Right lobe of liver (tissue), 6 donors: ENCODE measurements at regions not wholly inside any gene's neighbourhood (a gene's known extent, or its start where the extent isn't known, plus 50 kb on each side); places are given as distances from the start of the nearest gene placed in this dataset.
A peak's percentile ranks its signal among the peaks of the same experiment; 100 is the strongest.

Source experiments
- ATAC-seq, 4 donors: fragments of 200-7000 bp; cut with Tn5 transposase; one replicate each; pipeline ENCODE4 v1.9.1; 2020; ENCODE audit warnings: mild to moderate bottlenecking in 4 of 4, moderate library complexity in 4 of 4
- DNase-seq, 3 donors: peaks; one replicate each; pipeline ENCODE4 v3.0.0-alpha.2; 2020
- H3K27ac ChIP-seq, 3 donors: fragments of 200-600 bp; one replicate each; pipeline ENCODE4 v1.8.0; 2022
- H3K27me3 ChIP-seq, 2 donors: fragments of 200-600 bp; one replicate each; pipeline ENCODE4 v1.8.0; 2022
- H3K36me3 ChIP-seq, 4 donors: fragments of 200-600 bp; sonication (generic) in 1 of 4; one replicate each; pipeline versions ENCODE4 v1.5.1 to v1.8.0; 2017 to 2022; ENCODE audit warnings: control low read depth in 1 of 4
- H3K4me1 ChIP-seq, 4 donors: fragments of 200-600 bp; sonication (generic) in 1 of 4; one replicate each; pipeline versions ENCODE4 v1.5.1 to v1.8.0; 2017 to 2022; ENCODE audit warnings: control low read depth in 1 of 4
- H3K4me3 ChIP-seq, 3 donors: fragments of 200-600 bp; one replicate each; pipeline ENCODE4 v1.8.0; 2022
- H3K9me3 ChIP-seq, 4 donors: fragments of 200-600 bp; sonication (generic) in 1 of 4; one replicate each; pipeline versions ENCODE4 v1.5.1 to v1.8.0; 2017 to 2022; ENCODE audit warnings: control low read depth in 1 of 4
- CTCF ChIP-seq, 4 donors: fragments of 200-600 bp in 3 of 4; fragments of 450-650 bp in 1 of 4; IDR thresholded peaks; one replicate each; pipeline versions ENCODE4 v1.5.1 to v1.8.0; 2016 to 2022; ENCODE audit warnings: antibody characterized with exemption in 4 of 4, mild to moderate bottlenecking in 2 of 4
- POLR2A ChIP-seq: fragments of 450-650 bp; IDR thresholded peaks from one replicate; pipeline ENCODE4 v1.6.1; 2017; ENCODE audit warnings: antibody characterized with exemption, mild to moderate bottlenecking
- WGBS: methylation state at CpG from one replicate; pipeline ENCODE4 v1.1.6; 2018; ENCODE audit warnings: low coverage, low lambda C conversion rate; ENCODE audit not compliant: insufficient coverage; ENCODE audit errors: missing lambda C conversion rate; 5-methylcytosine and 5-hydroxymethylcytosine counted together
- intact Hi-C, 2 donors: fragments of 100-400 bp; cut with DNase I; formaldehyde crosslinking; loops; one replicate each; pipeline versions ENCODE4 v1.11.2 to v1.14.1; 2022
- donor health status: DM: no; HTN: yes; CAD: no.
- donor health status: DM: no; HTN: no; CAD: no.
- donor health status: DM: no; HTN: no; CAD: no.
- donor health status: DM: no; HTN: yes; CAD: no.
- donor health status: DM: no; HTN: yes; CAD: no.

GRCh38 chr13:73623281-73623680, 510.9 kb downstream of the KLF12 start:
- no peaks in the 10 kb centered on the region for H3K36me3 ChIP-seq
- intact Hi-C loops: no loop called here
- ATAC-seq: no peak
- WGBS: 60% methylated on average over 3 of the region's 3 CpGs
- TF ChIP-seq POLR2A (no peak), CTCF (IDR thresholded peaks at IDR 0.05) (no peak)
- no peaks in the 10 kb centered on the region for H3K27me3 ChIP-seq
- no peak overlapping the region for H3K4me3 ChIP-seq
- no peaks in the 10 kb centered on the region for H3K4me1 ChIP-seq
- H3K27ac ChIP-seq: no peak overlapping the region
- no peak for DNase-seq
- H3K9me3 ChIP-seq: no peaks in the 10 kb centered on the region

GRCh38 chr13:73622381-73622780, 511.8 kb downstream of the KLF12 start:
- Histone ChIP-seq H3K27me3 (no peaks in the 10 kb centered on the region), H3K9me3 (no peaks in the 10 kb centered on the region), H3K27ac (no peak overlapping the region), H3K4me3 (no peak overlapping the region), H3K4me1 (no peaks in the 10 kb centered on the region), H3K36me3 (no peaks in the 10 kb centered on the region)
- intact Hi-C loops: no loop called here
- WGBS: 40% methylated on average over 3 of the region's 3 CpGs
- no peak for TF ChIP-seq POLR2A
- no peak for TF ChIP-seq CTCF (IDR thresholded peaks at IDR 0.05)
- ATAC-seq: peak in 2 of 4 donors; percentile 25 to 49
- DNase-seq: no peak

- Histone ChIP-seq H3K27ac (no peak overlapping the region), H3K9me3 (no peaks in the 10 kb centered on the region), H3K27me3 (no peaks in the 10 kb centered on the region), H3K4me1 (no peaks in the 10 kb centered on the region), H3K36me3 (no peaks in the 10 kb centered on the region), H3K4me3 (no peak overlapping the region)
- ATAC-seq (peak in 2 of 4 donors; percentile 52 to 65), DNase-seq (no peak)
- intact Hi-C loops: no loop called here
- 24% methylated on average over 9 of the region's 9 CpGs for WGBS
- no peak for TF ChIP-seq POLR2A
- no peak for TF ChIP-seq CTCF (IDR thresholded peaks at IDR 0.05)
These were observed 515.8 kb downstream of the KLF12 start for GRCh38 chr13:73618275-73618865.

GRCh38 chr13:73616861-73617260, 517.3 kb downstream of the KLF12 start:
- intact Hi-C loops: no loop called here
- Histone ChIP-seq H3K36me3 (no peaks in the 10 kb centered on the region), H3K27me3 (no peaks in the 10 kb centered on the region), H3K9me3 (no peaks in the 10 kb centered on the region), H3K4me3 (no peak overlapping the region), H3K4me1 (no peaks in the 10 kb centered on the region), H3K27ac (no peak overlapping the region)
- DNase-seq: no peak
- 89% methylated on average over 2 of the region's 3 CpGs for WGBS
- no peak for ATAC-seq
- TF ChIP-seq CTCF (IDR thresholded peaks at IDR 0.05) (no peak), POLR2A (no peak)
